ENCODE measurements at regions not wholly inside any gene's neighbourhood (a gene's known extent, or its start where the extent isn't known, plus 50 kb on each side); places are given as distances from the start of the nearest gene placed in this dataset.

GRCh38 chr6:10305790-10306415 lies 109.0 kb downstream of the TFAP2A start:
- no peak for DNase-seq (ENCODE audit: low read depth)

- no peak for DNase-seq (ENCODE audit: low read depth)
Observed at GRCh38 chr6:10303608-10304506, 111.0 kb downstream of the TFAP2A start.

- DNase-seq (ENCODE audit: low read depth): no peak
Observed at GRCh38 chr6:10302566-10303235, 112.2 kb downstream of the TFAP2A start.

DNA sequence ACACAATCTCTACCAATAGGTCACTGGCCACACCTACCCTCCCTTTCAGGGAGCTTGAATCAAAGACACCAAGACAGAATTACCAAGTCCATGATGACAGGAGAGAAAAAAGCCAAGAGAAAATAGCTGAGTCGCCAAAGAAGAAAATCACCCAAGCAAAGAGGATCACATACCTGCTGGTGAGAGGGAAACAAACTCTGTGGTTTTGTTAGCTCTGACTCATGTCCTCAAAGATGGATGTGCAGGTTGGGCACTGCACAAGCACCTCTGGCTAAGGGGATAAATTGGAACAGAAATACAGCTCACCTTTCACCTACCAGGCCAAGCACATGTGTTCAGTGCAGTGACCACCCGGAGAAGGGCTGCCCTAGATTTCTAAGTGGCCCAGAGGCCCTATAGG lies 114.8 kb downstream of the TFAP2A start:
- DNase-seq (ENCODE audit: low read depth): no peak

- DNase-seq (ENCODE audit: low read depth): peak; percentile 15
Observed at GRCh38 chr6:10297832-10298231, 117.0 kb downstream of the TFAP2A start.

DNA sequence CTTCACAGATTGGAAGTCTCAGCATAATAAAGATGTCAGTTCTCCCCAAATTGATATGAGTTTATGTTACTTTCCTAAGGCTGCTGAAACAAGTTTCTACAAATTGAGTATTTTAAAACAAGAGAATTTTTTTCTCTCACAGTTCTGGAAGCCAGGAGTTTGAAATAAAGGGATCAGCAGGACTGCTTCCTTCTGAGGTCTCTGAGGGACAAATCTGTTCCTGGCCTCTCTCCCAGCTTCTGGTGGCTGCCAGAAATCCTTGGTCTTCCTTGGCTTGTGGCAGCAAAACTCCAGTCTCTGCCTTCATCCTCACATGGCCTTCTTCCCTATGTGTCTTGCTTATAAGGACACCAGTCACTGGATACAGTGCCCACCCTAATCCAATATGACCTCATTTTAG lies 136.1 kb downstream of the TFAP2A start:
- no peak for DNase-seq (ENCODE audit: low read depth)

GRCh38 chr6:10276660-10277287 lies 138.1 kb downstream of the TFAP2A start:
- no peak for DNase-seq (ENCODE audit: low read depth)

DNA sequence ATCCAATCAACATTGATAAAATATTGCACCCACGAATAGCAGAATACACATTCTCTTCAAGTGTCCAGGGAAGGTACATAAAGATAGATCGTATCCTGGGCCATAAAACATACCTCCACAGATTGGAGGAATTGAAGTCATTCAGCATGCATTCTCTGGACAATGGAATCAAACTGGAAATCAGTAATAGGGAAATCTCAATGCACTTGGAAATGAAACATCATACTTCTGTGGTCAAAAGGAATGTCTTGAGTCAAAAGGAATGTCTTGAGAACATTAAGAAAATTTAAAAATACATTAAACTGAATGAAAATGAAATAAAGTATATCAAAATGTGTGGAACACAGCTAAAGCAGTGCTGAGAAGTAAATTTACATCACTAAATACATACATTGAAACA lies 138.8 kb downstream of the TFAP2A start:
- DNase-seq (ENCODE audit: low read depth): no peak

DNA sequence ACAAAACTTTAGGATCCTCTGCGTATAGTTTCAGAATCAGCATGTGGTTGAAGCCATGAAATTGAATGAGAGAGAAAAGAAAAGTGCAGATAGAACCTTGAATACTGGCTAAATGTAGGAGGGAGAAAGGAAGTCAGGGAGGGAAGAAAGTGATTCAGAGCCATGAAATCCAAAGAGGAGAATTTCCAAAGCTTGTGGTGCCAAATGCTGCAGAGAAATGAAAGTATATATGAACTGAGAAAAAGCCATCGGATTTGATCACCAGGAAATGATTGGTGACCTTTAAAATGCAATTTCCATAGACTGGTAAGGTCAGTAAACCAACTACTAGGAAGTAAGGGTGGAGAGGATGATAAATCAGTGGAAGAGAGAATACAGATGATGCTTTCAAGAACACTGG lies 142.3 kb downstream of the TFAP2A start:
- DNase-seq (ENCODE audit: low read depth): no peak

GRCh38 chr6:10271982-10272381 lies 142.9 kb downstream of the TFAP2A start:
- DNase-seq (ENCODE audit: low read depth): no peak

DNA sequence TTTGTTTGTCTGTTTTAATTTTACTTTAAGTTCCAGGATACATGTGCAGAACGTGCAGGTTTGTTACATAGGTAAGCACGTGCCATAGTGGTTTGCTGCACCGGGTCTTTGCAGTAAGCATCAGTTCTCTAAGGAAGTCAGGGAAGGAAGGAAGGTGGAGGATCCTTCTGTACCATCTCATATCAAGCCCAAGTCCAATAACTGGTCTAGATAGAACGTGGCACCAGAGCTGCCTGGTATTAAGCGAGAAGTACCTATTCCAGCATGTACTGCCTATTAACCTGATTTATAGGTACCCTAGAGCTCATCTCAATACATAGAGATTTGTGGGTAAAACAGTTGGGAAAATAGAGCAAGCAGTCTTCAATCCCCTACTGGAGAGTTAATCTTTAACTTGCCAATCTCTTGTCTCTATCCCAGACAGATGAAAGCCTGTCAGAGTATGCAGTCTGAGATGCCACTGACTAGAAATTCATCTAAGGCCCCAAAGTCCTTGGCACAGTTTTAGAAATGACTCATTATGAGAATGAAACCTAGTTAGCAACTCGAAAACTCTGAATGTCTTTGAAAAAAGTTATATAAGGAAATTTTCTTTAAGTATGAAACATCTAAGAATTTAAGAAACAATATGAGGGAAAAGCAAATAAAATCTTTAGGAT lies 144.9 kb downstream of the TFAP2A start:
- DNase-seq (ENCODE audit: low read depth): no peak

GRCh38 chr6:10268611-10269310 lies 146.1 kb downstream of the TFAP2A start:
- DNase-seq (ENCODE audit: low read depth): no peak

GRCh38 chr6:10268111-10268510 lies 146.8 kb downstream of the TFAP2A start:
- no peak for DNase-seq (ENCODE audit: low read depth)

- DNase-seq (ENCODE audit: low read depth): no peak
Observed at GRCh38 chr6:10266462-10266861, 148.4 kb downstream of the TFAP2A start.

GRCh38 chr6:10266061-10266460 lies 148.8 kb downstream of the TFAP2A start:
- no peak for DNase-seq (ENCODE audit: low read depth)

DNA sequence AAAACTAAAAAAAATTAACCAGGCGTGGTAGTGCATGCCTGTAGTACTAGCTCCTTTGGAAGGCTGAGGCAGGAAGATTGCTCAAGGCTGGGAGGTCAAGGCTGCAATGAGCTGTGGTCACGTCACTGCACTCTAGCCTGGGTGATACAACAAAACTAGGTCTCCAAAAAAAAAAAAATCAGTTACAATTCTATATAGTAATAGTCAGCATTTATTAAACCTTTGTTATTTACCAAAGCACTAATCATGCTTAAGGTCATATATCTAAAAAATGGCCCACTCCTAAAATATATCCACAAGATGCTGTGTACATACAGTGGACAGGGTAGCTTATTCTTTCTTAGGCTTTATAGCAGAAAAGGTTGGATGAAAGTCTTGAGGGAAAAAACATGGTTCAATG lies 152.4 kb downstream of the TFAP2A start:
- DNase-seq (ENCODE audit: low read depth): no peak

GRCh38 chr6:10259671-10260070 lies 155.2 kb downstream of the TFAP2A start:
- no peak for DNase-seq (ENCODE audit: low read depth)

DNA sequence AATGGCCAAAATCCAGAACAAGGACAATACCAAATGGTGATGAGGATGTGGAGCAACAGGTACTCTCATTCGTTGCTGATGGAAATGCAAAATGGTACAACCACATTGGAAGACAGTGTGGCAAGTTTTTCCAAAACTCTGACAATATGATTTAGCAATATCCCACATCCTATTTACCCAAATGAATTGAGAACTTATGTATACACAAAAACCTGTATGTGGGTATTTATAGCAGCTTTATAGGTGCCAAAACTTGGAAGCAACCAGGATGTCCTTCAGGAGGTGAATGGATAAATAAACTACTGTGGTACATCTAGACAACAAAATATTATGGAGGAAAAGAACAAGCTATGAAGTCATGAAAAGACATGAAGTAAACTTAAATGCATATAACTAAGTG lies 156.5 kb downstream of the TFAP2A start:
- DNase-seq (ENCODE audit: low read depth): no peak

DNA sequence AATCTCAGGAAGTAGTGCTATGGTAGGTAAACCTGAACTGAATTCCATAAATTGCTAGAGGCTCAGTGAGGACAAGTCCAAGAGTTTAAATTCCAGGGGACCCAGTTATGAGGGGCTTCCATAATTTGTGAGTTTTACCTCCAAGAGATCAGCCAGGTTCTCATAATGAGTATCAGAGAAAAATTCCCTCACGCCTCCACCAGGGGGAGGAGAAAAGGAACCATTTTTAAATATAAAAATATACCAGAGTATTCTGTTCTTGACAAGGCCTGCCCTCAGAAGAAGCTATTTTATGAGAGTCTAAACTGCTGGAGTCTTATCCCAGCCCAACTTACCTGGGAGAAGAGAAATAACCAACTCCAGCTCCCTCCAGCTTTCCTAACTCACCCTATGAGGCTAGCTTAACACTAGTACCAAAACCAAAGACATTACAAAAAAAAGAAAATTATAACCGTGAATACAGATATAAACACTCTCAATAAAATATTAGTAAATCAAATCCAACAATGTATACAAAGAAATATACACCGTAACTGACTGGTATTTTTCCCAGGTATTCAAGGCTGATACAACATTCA lies 158.7 kb downstream of the TFAP2A start:
- DNase-seq (ENCODE audit: low read depth): no peak

GRCh38 chr6:10250655-10251220 lies 164.1 kb downstream of the TFAP2A start:
- DNase-seq (ENCODE audit: low read depth): no peak

GRCh38 chr6:10248378-10248843 lies 166.5 kb downstream of the TFAP2A start:
- DNase-seq (ENCODE audit: low read depth): no peak

Data from fibroblast of gingiva (primary cell).